Stimulated activated CD8-positive, alpha-beta memory T cell treated with anti-CD3 and anti-CD28 coated beads, Interleukin-4, amount 100 ng/mL, for 24 hours (primary cell): ENCODE measurements at regions not wholly inside any gene's neighbourhood (a gene's known extent, or its start where the extent isn't known, plus 50 kb on each side); places are given as distances from the start of the nearest gene placed in this dataset.

Experiments
- DNase-seq: peaks from one replicate; pipeline ENCODE4 v3.0.0-alpha.2; 2020; ENCODE audit warnings: low read depth

DNA sequence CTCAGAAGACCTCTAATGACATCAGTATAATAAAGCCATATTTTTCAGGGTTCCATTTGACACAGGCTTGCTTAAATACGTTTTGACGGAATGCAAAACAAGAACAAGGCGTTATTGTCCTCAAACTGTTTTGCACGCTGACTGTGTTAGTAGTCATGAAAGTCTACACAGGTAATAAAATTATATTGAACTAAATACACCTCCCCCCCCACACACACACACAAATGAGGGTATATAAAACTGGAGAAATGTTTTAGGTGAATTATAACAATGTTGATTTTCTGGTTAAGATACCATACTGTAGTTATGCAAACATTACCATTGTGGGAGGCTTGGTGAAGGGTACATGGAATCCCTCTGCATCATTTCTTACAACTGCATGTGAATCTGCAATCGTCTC, 257.1 kb upstream of the ARRDC4 start:
- no peak for DNase-seq

- DNase-seq = no peak
Measured at GRCh38 chr15:97706059-97706458, 254.4 kb upstream of the ARRDC4 start.

GRCh38 chr15:97708252-97708651, 252.3 kb upstream of the ARRDC4 start:
- DNase-seq = no peak

GRCh38 chr15:97712530-97712929, 248.0 kb upstream of the ARRDC4 start:
- no peak for DNase-seq

GRCh38 chr15:97717806-97718205, 242.7 kb upstream of the ARRDC4 start:
- no peak for DNase-seq

GRCh38 chr15:97718509-97718908, 242.0 kb upstream of the ARRDC4 start:
- no peak for DNase-seq

- DNase-seq = no peak
Measured at GRCh38 chr15:97728791-97729190, 231.7 kb upstream of the ARRDC4 start.

DNA sequence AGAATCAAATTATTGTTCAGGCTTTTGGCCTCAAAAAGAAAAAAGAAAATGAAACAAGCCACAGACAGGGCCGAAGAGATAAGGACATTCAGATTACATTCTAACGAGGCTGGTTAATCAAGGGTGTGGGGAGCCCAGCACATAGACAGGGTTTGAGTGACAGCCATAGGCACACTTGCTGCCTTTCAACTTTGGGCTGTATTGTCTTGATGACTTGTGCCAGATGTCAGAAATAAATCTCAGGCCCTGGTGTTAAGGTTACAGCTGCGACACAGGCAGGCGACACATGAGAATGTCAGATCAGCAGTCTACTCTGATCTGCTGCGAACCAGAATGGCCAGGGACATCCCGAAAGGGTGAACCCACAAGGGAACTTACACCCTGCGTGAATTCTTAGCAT, 231.2 kb upstream of the ARRDC4 start:
- DNase-seq = no peak

DNA sequence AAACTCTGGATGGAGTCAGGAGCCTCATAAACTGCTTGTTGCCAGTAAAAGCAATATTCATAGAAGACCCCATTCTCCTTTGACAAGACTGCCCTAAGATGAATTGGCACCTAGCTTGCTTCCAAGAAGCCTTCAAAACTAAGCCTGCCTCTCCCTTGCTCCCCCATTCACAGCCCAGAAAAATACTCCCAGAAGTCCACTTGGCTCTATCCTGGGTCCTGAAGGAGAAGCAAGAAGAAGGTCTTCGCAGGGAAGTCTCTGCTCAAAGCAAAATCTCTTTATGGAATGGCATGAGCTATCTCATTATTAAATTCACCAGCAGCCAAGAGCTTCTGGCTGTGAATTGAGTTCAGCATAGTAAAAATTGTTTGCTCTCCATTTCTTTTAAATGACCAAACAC, 230.2 kb upstream of the ARRDC4 start:
- no peak for DNase-seq

DNA sequence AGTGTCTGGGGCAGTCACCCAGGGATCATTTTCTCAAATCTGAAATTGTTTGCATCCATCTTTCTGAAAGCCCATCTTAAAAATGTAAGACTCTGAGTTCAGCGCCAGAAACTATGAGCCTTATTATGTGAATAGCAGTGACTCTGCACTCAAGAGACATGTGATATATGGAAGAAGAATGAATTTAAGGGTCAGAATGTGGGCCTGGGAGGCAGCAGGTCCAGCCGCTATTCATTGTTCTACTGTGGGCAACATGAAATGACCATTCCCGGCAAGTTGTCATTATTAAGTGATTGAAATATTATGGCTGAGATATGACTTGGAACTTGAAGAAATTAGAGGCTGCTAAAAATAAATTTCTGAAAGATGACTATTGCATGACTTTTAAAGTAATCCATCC, 228.6 kb upstream of the ARRDC4 start:
- DNase-seq = no peak

DNA sequence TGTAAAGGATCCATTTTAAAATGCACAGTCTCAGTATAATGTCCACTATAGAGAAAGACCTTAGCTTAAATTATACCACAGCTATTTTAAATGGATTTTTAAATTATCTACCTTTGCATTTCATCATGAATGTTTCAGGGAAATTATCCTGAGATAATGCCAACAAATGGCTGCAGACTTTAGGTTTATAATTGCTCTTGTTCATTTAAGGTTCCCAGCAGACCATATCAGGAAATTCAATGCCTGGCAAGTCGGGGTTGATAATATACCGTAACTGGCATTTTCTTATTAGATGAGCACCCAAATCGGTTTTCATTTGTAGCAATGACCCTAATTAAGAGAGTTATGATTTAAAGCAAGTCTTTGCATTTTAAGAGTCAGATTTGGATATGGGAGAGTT, 227.1 kb upstream of the ARRDC4 start:
- DNase-seq = no peak

DNA sequence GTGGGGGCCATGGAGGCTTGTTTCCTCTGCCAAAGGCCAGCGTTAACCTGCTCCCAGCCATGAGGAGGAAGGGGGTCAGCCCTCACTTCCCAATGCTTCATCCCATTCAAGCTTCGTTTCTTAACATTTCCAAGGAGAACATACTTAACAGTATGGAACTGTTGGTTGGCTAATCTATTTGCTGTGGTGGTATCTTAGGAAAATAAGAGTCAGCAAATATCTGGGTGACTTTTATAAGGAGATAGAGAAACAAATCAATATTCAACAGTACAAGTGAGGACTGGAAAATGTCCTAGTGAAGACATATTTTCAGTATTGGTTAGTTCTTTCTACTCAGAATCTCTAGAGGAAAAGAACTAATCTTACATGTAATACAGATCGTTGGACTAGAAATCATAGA, 223.8 kb upstream of the ARRDC4 start:
- DNase-seq = no peak

DNA sequence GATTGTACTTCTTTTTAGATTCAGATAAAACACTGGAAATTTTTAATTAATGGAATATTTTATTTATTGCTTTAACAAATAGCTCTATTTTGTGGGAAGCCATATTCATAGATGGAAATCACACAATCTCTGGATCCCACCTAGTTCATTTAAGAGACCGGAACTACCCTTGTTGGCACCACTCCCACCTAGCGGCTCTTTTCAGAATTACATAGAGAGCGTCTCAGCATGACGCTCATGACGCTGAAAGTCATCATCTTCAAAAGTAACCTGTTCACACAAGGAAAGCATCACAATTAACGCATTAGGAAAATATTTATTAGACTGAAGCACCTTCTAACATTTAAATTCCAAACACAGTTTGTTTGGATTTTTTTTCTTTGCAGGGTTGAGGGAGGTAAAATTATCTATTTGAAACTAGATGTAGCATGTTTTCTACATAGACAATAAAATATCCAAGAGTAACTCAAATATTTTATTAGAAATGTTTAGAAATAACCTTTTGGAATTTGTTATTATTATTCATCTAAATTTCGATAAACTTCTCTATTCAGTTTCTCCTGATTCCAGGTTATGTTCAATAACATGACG, 214.9 kb upstream of the ARRDC4 start:
- no peak for DNase-seq

DNA sequence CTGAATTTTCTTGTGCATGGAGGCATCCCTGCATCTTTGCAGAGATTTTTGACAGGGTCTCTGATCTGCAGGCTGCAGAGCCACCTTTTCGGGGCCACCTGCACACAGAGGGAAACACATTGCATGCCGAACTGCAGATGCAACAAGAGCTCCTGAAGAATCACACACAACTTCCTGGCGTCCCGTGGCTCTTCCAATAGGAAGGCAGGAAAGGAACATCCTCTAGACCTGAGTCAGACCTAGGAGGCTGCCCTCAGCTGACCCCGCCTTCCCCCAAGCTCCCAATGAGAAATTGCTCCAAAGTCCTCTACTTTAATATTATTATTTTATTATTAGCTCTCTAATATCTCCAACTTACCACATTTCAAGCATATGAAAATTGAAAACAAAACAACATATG, 213.2 kb upstream of the ARRDC4 start:
- no peak for DNase-seq

- no peak for DNase-seq
Measured at GRCh38 chr15:97748576-97748975, 211.9 kb upstream of the ARRDC4 start.

GRCh38 chr15:97750060-97750459, 210.4 kb upstream of the ARRDC4 start:
- DNase-seq = no peak

- DNase-seq = no peak
Measured at GRCh38 chr15:97755726-97756125, 204.8 kb upstream of the ARRDC4 start.

- no peak for DNase-seq
Measured at GRCh38 chr15:97759363-97759762, 201.1 kb upstream of the ARRDC4 start.

DNA sequence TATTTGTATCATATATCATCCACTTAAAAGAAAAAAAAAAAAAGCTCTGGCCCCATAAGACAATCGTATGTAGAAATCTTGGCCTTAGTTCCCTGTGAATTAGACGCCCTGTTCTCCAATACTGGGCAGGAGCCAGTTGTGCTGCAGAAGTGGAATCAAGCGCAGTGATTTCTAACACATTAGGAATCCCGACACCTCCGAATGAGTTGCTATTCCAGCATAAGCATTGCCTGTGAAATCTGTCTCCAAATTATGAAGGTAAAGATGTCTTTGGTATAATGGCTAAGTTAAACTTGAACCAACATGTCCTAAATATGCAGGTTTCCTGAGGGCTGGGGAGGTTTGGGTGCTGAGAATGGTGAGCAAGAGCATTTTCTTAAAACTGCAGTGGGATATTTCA, 199.4 kb upstream of the ARRDC4 start:
- DNase-seq = no peak

- DNase-seq = no peak
Measured at GRCh38 chr15:97783240-97783639, 177.3 kb upstream of the ARRDC4 start.

GRCh38 chr15:97786741-97787140, 173.8 kb upstream of the ARRDC4 start:
- DNase-seq = no peak

DNA sequence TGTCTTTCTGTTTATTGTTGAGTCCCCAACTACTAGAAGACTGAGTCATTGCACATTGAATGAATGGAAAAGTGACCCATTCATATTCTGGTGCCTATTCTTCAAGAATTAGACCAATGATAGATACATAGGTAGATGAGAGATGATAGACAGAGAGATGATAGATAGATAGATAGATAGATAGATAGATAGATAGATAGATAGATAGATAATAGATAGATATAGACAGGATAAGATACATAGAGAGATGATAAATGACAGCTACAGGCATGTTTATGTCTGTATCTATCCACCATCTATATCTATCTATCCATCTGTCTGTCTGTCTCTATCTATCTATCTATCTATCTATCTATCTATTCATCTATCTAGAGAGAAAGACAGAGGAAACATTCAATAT, 170.3 kb upstream of the ARRDC4 start:
- DNase-seq = no peak

- no peak for DNase-seq
Measured at GRCh38 chr15:97791824-97792792, 168.4 kb upstream of the ARRDC4 start.

- no peak for DNase-seq
Measured at GRCh38 chr15:97804950-97805349, 155.6 kb upstream of the ARRDC4 start.
